PC-3 (cell line): ENCODE measurements at regions not wholly inside any gene's neighbourhood (a gene's known extent, or its start where the extent isn't known, plus 50 kb on each side); places are given as distances from the start of the nearest gene placed in this dataset.

Source experiments
- EZH2phosphoT487 ChIP-seq: fragments of 300-600 bp; sonication (generic); IDR thresholded peaks from 2 replicates; pipeline ENCODE4 v1.6.1; 2018; ENCODE audit warnings: mild to moderate bottlenecking, antibody characterized with exemption, low read length, borderline replicate concordance
- TF ChIP-seq, protein P1 (sequence below): fragments of 300-600 bp; sonication (generic); conservative IDR thresholded peaks from 2 replicates; pipeline ENCODE4 v1.5.1; 2017; ENCODE audit warnings: antibody characterized with exemption, low read depth, mild to moderate bottlenecking, low read length

DNA sequence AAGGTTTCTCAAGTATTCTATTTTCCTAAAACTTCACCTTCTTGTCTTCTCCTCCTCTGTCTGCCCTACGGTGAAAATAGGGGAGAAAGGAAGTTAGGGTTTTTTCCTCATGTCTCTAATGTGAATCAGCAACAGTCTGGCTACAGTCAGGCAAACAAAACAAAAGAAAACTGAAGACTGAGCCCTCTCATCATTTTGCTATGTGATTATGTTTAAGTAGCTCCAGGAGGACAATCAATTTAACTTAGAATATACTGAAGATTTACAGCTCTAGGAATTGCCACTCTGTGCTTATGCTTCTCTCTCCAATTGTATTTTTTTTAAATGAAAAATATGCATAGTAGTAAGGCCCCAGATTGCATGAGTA is 316.2 kb downstream of the GPAT3 start:
- TF ChIP-seq, protein P1, sequence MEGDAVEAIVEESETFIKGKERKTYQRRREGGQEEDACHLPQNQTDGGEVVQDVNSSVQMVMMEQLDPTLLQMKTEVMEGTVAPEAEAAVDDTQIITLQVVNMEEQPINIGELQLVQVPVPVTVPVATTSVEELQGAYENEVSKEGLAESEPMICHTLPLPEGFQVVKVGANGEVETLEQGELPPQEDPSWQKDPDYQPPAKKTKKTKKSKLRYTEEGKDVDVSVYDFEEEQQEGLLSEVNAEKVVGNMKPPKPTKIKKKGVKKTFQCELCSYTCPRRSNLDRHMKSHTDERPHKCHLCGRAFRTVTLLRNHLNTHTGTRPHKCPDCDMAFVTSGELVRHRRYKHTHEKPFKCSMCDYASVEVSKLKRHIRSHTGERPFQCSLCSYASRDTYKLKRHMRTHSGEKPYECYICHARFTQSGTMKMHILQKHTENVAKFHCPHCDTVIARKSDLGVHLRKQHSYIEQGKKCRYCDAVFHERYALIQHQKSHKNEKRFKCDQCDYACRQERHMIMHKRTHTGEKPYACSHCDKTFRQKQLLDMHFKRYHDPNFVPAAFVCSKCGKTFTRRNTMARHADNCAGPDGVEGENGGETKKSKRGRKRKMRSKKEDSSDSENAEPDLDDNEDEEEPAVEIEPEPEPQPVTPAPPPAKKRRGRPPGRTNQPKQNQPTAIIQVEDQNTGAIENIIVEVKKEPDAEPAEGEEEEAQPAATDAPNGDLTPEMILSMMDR: no peak
- no peak for TF ChIP-seq EZH2phosphoT487
